Activated CD4-positive, alpha-beta T cell treated with anti-CD3 and anti-CD28 coated beads, Interleukin-2, amount 10 ng/mL, durations not matched to agents 7 days and 5 days (primary cell): ENCODE measurements at regions not wholly inside any gene's neighbourhood (a gene's known extent, or its start where the extent isn't known, plus 50 kb on each side); places are given as distances from the start of the nearest gene placed in this dataset.

Source experiments
- CTCF ChIA-PET: fragments of 350-600 bp; sonication (Branson Sonifier 250); formaldehyde crosslinking; loops from one replicate; lab custom pipeline; 2021; ENCODE audit warnings: antibody characterized with exemption; lab: Charles Lee
- POLR2A ChIA-PET: fragments of 350-600 bp; sonication (Branson Sonifier 250); formaldehyde crosslinking; loops from one replicate; lab custom pipeline; 2021; ENCODE audit warnings: antibody characterized with exemption; lab: Charles Lee
- DNase-seq: peaks from one replicate; pipeline ENCODE4 v3.0.0-alpha.2; 2020
- H3K27ac Mint-ChIP-seq: one replicate; pipeline ENCODE4 v1.8.0; 2021; ENCODE audit warnings: mild to moderate bottlenecking, moderate library complexity, mixed read lengths
- H3K27me3 Mint-ChIP-seq: one replicate; pipeline ENCODE4 v1.8.0; 2021; ENCODE audit warnings: mixed read lengths
- H3K36me3 Mint-ChIP-seq: one replicate; pipeline ENCODE4 v1.8.0; 2021; ENCODE audit warnings: low read depth, mixed read lengths
- H3K4me1 Mint-ChIP-seq: one replicate; pipeline ENCODE4 v1.8.0; 2021; ENCODE audit warnings: mixed read lengths
- H3K4me3 Mint-ChIP-seq: one replicate; pipeline ENCODE4 v1.8.0; 2021; ENCODE audit warnings: mild to moderate bottlenecking, moderate library complexity, mixed read lengths
- H3K9me3 Mint-ChIP-seq: one replicate; pipeline ENCODE4 v1.8.0; 2021; ENCODE audit warnings: mixed read lengths

GRCh38 chr3:24958910-24959447 is 464.3 kb upstream of the THRB start:
- POLR2A ChIA-PET = no interaction called here
- H3K4me1 Mint-ChIP-seq = no peaks in the 10 kb centered on the region
- H3K36me3 Mint-ChIP-seq = no peaks in the 10 kb centered on the region
- DNase-seq = no peak
- no peak overlapping the region for H3K4me3 Mint-ChIP-seq
- no peaks in the 10 kb centered on the region for H3K27me3 Mint-ChIP-seq
- H3K9me3 Mint-ChIP-seq = no peaks in the 10 kb centered on the region
- CTCF ChIA-PET = no interaction called here
- no peak overlapping the region for H3K27ac Mint-ChIP-seq

GRCh38 chr3:24963762-24964625 is 464.1 kb upstream of the RARB start:
- no peak for DNase-seq
- ChIA-PET POLR2A (no interaction called here), CTCF (no interaction called here)
- Mint-ChIP-seq H3K36me3 (no peaks in the 10 kb centered on the region), H3K4me1 (no peaks in the 10 kb centered on the region), H3K4me3 (no peak overlapping the region), H3K27ac (no peak overlapping the region), H3K27me3 (no peaks in the 10 kb centered on the region), H3K9me3 (no peaks in the 10 kb centered on the region)

GRCh38 chr3:24965706-24966385 is 462.2 kb upstream of the RARB start:
- H3K9me3 Mint-ChIP-seq = no peaks in the 10 kb centered on the region
- ChIA-PET POLR2A (no interaction called here), CTCF (no interaction called here)
- H3K27ac Mint-ChIP-seq = no peak overlapping the region
- no peaks in the 10 kb centered on the region for H3K4me1 Mint-ChIP-seq
- no peak for DNase-seq
- no peak overlapping the region for H3K4me3 Mint-ChIP-seq
- no peaks in the 10 kb centered on the region for H3K36me3 Mint-ChIP-seq
- H3K27me3 Mint-ChIP-seq = no peaks in the 10 kb centered on the region

- no peaks in the 10 kb centered on the region for H3K9me3 Mint-ChIP-seq
- ChIA-PET POLR2A (no interaction called here), CTCF (no interaction called here)
- no peak overlapping the region for H3K4me3 Mint-ChIP-seq
- H3K4me1 Mint-ChIP-seq = no peaks in the 10 kb centered on the region
- H3K36me3 Mint-ChIP-seq = no peaks in the 10 kb centered on the region
- no peak overlapping the region for H3K27ac Mint-ChIP-seq
- H3K27me3 Mint-ChIP-seq = no peaks in the 10 kb centered on the region
- no peak for DNase-seq
Observed at GRCh38 chr3:24968036-24968435, 460.0 kb upstream of the RARB start.

GRCh38 chr3:24972491-24972890 is 455.6 kb upstream of the RARB start:
- ChIA-PET POLR2A (no interaction called here), CTCF (no interaction called here)
- H3K27me3 Mint-ChIP-seq = no peaks in the 10 kb centered on the region
- H3K9me3 Mint-ChIP-seq = peaks cover 8% of the 10 kb centered on the region
- no peaks in the 10 kb centered on the region for H3K36me3 Mint-ChIP-seq
- no peaks in the 10 kb centered on the region for H3K4me1 Mint-ChIP-seq
- DNase-seq = no peak
- no peak overlapping the region for H3K4me3 Mint-ChIP-seq
- no peak overlapping the region for H3K27ac Mint-ChIP-seq

GRCh38 chr3:24981309-24981708 is 446.8 kb upstream of the RARB start:
- no peak for DNase-seq
- no peaks in the 10 kb centered on the region for H3K4me1 Mint-ChIP-seq
- H3K27me3 Mint-ChIP-seq = no peaks in the 10 kb centered on the region
- no peaks in the 10 kb centered on the region for H3K36me3 Mint-ChIP-seq
- H3K27ac Mint-ChIP-seq = no peak overlapping the region
- peaks cover 5% of the 10 kb centered on the region for H3K9me3 Mint-ChIP-seq
- CTCF ChIA-PET = no interaction called here
- no peak overlapping the region for H3K4me3 Mint-ChIP-seq
- POLR2A ChIA-PET = no interaction called here

GRCh38 chr3:24981924-24982323 is 446.1 kb upstream of the RARB start:
- no peaks in the 10 kb centered on the region for H3K27me3 Mint-ChIP-seq
- POLR2A ChIA-PET = no interaction called here
- H3K9me3 Mint-ChIP-seq = peaks cover 4% of the 10 kb centered on the region
- no peak for DNase-seq
- H3K4me1 Mint-ChIP-seq = no peaks in the 10 kb centered on the region
- H3K36me3 Mint-ChIP-seq = no peaks in the 10 kb centered on the region
- CTCF ChIA-PET = no interaction called here
- no peak overlapping the region for H3K4me3 Mint-ChIP-seq
- H3K27ac Mint-ChIP-seq = no peak overlapping the region

GRCh38 chr3:24985668-24986067 is 442.4 kb upstream of the RARB start:
- CTCF ChIA-PET = no interaction called here
- Mint-ChIP-seq H3K4me1 (no peaks in the 10 kb centered on the region), H3K9me3 (no peaks in the 10 kb centered on the region), H3K27me3 (no peaks in the 10 kb centered on the region), H3K27ac (no peak overlapping the region), H3K4me3 (no peak overlapping the region), H3K36me3 (no peaks in the 10 kb centered on the region)
- no peak for DNase-seq
- POLR2A ChIA-PET = no interaction called here

GRCh38 chr3:24986612-24987011 is 441.5 kb upstream of the RARB start:
- H3K36me3 Mint-ChIP-seq = no peaks in the 10 kb centered on the region
- ChIA-PET CTCF (no interaction called here), POLR2A (no interaction called here)
- no peak for DNase-seq
- no peak overlapping the region for H3K4me3 Mint-ChIP-seq
- no peaks in the 10 kb centered on the region for H3K27me3 Mint-ChIP-seq
- H3K4me1 Mint-ChIP-seq = no peaks in the 10 kb centered on the region
- no peaks in the 10 kb centered on the region for H3K9me3 Mint-ChIP-seq
- no peak overlapping the region for H3K27ac Mint-ChIP-seq

- ChIA-PET POLR2A (no interaction called here), CTCF (interaction anchor here (1.6 kb wide), 1 partner anchor 8 kb away, joined by 4 read pairs; no protein-coding TSS in a partner anchor)
- no peaks in the 10 kb centered on the region for H3K9me3 Mint-ChIP-seq
- H3K4me3 Mint-ChIP-seq = no peak overlapping the region
- H3K27ac Mint-ChIP-seq = no peak overlapping the region
- H3K27me3 Mint-ChIP-seq = no peaks in the 10 kb centered on the region
- H3K36me3 Mint-ChIP-seq = no peaks in the 10 kb centered on the region
- DNase-seq = no peak
- H3K4me1 Mint-ChIP-seq = no peaks in the 10 kb centered on the region
Observed at GRCh38 chr3:24999357-24999756, 428.7 kb upstream of the RARB start.

GRCh38 chr3:25000971-25001591 is 427.0 kb upstream of the RARB start:
- Mint-ChIP-seq H3K4me1 (no peaks in the 10 kb centered on the region), H3K27ac (no peak overlapping the region), H3K9me3 (no peaks in the 10 kb centered on the region), H3K36me3 (no peaks in the 10 kb centered on the region), H3K4me3 (no peak overlapping the region), H3K27me3 (no peaks in the 10 kb centered on the region)
- POLR2A ChIA-PET = no interaction called here
- CTCF ChIA-PET = no interaction called here
- no peak for DNase-seq

GRCh38 chr3:25002052-25002451 is 426.0 kb upstream of the RARB start:
- H3K4me3 Mint-ChIP-seq = no peak overlapping the region
- CTCF ChIA-PET = no interaction called here
- H3K4me1 Mint-ChIP-seq = no peaks in the 10 kb centered on the region
- no peaks in the 10 kb centered on the region for H3K36me3 Mint-ChIP-seq
- no peak overlapping the region for H3K27ac Mint-ChIP-seq
- no peaks in the 10 kb centered on the region for H3K9me3 Mint-ChIP-seq
- no peaks in the 10 kb centered on the region for H3K27me3 Mint-ChIP-seq
- POLR2A ChIA-PET = no interaction called here
- no peak for DNase-seq
